ENCODE measurements at regions not wholly inside any gene's neighbourhood (a gene's known extent, or its start where the extent isn't known, plus 50 kb on each side); places are given as distances from the start of the nearest gene placed in this dataset.

- TF ChIP-seq, protein P1, sequence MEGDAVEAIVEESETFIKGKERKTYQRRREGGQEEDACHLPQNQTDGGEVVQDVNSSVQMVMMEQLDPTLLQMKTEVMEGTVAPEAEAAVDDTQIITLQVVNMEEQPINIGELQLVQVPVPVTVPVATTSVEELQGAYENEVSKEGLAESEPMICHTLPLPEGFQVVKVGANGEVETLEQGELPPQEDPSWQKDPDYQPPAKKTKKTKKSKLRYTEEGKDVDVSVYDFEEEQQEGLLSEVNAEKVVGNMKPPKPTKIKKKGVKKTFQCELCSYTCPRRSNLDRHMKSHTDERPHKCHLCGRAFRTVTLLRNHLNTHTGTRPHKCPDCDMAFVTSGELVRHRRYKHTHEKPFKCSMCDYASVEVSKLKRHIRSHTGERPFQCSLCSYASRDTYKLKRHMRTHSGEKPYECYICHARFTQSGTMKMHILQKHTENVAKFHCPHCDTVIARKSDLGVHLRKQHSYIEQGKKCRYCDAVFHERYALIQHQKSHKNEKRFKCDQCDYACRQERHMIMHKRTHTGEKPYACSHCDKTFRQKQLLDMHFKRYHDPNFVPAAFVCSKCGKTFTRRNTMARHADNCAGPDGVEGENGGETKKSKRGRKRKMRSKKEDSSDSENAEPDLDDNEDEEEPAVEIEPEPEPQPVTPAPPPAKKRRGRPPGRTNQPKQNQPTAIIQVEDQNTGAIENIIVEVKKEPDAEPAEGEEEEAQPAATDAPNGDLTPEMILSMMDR (IDR thresholded peaks at IDR 0.05): no peak
- TF ChIP-seq POLR2A (IDR thresholded peaks at IDR 0.05): no peak
Measured at GRCh38 chr11:69414773-69415187, 66.7 kb upstream of the LINC01488 start.
